GM19372 (cell line): ENCODE measurements at regions not wholly inside any gene's neighbourhood (a gene's known extent, or its start where the extent isn't known, plus 50 kb on each side); places are given as distances from the start of the nearest gene placed in this dataset.
"Not testable (repeated sequence)": the region's sequence is repeated elsewhere in the genome, so short reads cannot be mapped to it uniquely, and the experiment has no call there.

Experiments used
- ATAC-seq: cut with Tn5 transposase; IDR thresholded peaks from one replicate; pipeline ENCODE4 v1.9.1; 2021; ENCODE audit warnings: mild to moderate bottlenecking, low read depth, moderate library complexity; ENCODE audit not compliant: unreplicated experiment

- no peak for ATAC-seq
Observed at GRCh38 chr11:96964661-96965060, 574.8 kb downstream of the JRKL start.

- no peak for ATAC-seq
Observed at GRCh38 chr11:96967616-96968015, 577.8 kb downstream of the JRKL start.

GRCh38 chr11:96969251-96969650 is 579.4 kb downstream of the JRKL start:
- no peak for ATAC-seq

GRCh38 chr11:96978751-96979150 is 588.9 kb downstream of the JRKL start:
- no peak for ATAC-seq

- no peak for ATAC-seq
Observed at GRCh38 chr11:96986516-96986915, 596.7 kb downstream of the JRKL start.

GRCh38 chr11:96990914-96991313 is 601.1 kb downstream of the JRKL start:
- no peak for ATAC-seq

- no peak for ATAC-seq
Observed at GRCh38 chr11:97000481-97000880, 610.7 kb downstream of the JRKL start.

- ATAC-seq = no peak
Observed at GRCh38 chr11:97007283-97007682, 617.5 kb downstream of the JRKL start.

GRCh38 chr11:97009613-97010012 is 619.8 kb downstream of the JRKL start:
- ATAC-seq = no peak

- ATAC-seq = not testable (repeated sequence)
Observed at GRCh38 chr11:97010997-97011396, 621.2 kb downstream of the JRKL start.

- ATAC-seq = no peak
Observed at GRCh38 chr11:97015327-97015726, 625.5 kb downstream of the JRKL start.

GRCh38 chr11:97019305-97019704 is 629.5 kb downstream of the JRKL start:
- ATAC-seq = no peak

GRCh38 chr11:97019754-97020153 is 629.9 kb downstream of the JRKL start:
- ATAC-seq = no peak

- ATAC-seq = no peak
Observed at GRCh38 chr11:97022955-97023354, 633.1 kb downstream of the JRKL start.

- no peak for ATAC-seq
Observed at GRCh38 chr11:97028836-97029406, 639.1 kb downstream of the JRKL start.

- ATAC-seq = no peak
Observed at GRCh38 chr11:97033178-97033577, 643.4 kb downstream of the JRKL start.

- ATAC-seq = no peak
Observed at GRCh38 chr11:97048481-97048880, 658.7 kb downstream of the JRKL start.

GRCh38 chr11:97060184-97060583 is 670.4 kb downstream of the JRKL start:
- no peak for ATAC-seq

- ATAC-seq = no peak
Observed at GRCh38 chr11:97069160-97069559, 679.3 kb downstream of the JRKL start.

- ATAC-seq = no peak
Observed at GRCh38 chr11:97072420-97072819, 682.6 kb downstream of the JRKL start.

GRCh38 chr11:97076666-97077065 is 686.9 kb downstream of the JRKL start:
- not testable (repeated sequence) for ATAC-seq

GRCh38 chr11:97078443-97078842 is 688.6 kb downstream of the JRKL start:
- ATAC-seq = no peak

- ATAC-seq = no peak
Observed at GRCh38 chr11:97079244-97079643, 689.4 kb downstream of the JRKL start.
